Suprapubic skin (tissue), 4 donors: ENCODE measurements at regions not wholly inside any gene's neighbourhood (a gene's known extent, or its start where the extent isn't known, plus 50 kb on each side); places are given as distances from the start of the nearest gene placed in this dataset.

Experiments
- CTCF ChIP-seq, 2 donors: fragments of 200-600 bp in 1 of 2; fragments of 450-650 bp in 1 of 2; sonication (generic) in 1 of 2; IDR thresholded peaks; one replicate each; pipeline ENCODE4 v1.5.1; 2016 to 2019; ENCODE audit warnings: antibody characterized with exemption in 2 of 2, mild to moderate bottlenecking in 1 of 2, moderate library complexity in 1 of 2
- EP300 ChIP-seq: sonication (generic); formaldehyde crosslinking; IDR thresholded peaks from one replicate; pipeline ENCODE4 v1.6.1; 2017; ENCODE audit warnings: antibody characterized with exemption
- POLR2A ChIP-seq, 2 donors: fragments of 450-650 bp; IDR thresholded peaks; one replicate each; pipeline ENCODE4 v1.6.1; 2017; ENCODE audit warnings: antibody characterized with exemption in 2 of 2, mild to moderate bottlenecking in 2 of 2, moderate library complexity in 2 of 2
- POLR2AphosphoS5 ChIP-seq, 3 donors: sonication (generic); formaldehyde crosslinking; IDR thresholded peaks; one replicate each; pipeline ENCODE4 v1.6.1; 2017; ENCODE audit warnings: antibody characterized with exemption in 3 of 3

- TF ChIP-seq CTCF (IDR thresholded peaks at IDR 0.05) (no peak), POLR2A (IDR thresholded peaks at IDR 0.05) (no peak), EP300 (no peak), POLR2AphosphoS5 (IDR thresholded peaks at IDR 0.05) (no peak)
Measured at GRCh38 chr1:90809996-90810395, 92.9 kb upstream of the BARHL2 start.
